NCI-H2107 (cell line): ENCODE measurements at regions not wholly inside any gene's neighbourhood (a gene's known extent, or its start where the extent isn't known, plus 50 kb on each side); places are given as distances from the start of the nearest gene placed in this dataset.
"Not testable (repeated sequence)": the region's sequence is repeated elsewhere in the genome, so short reads cannot be mapped to it uniquely, and the experiment has no call there.

ENCODE experiments used
- DNase-seq: peaks from one replicate; lab custom pipeline; 2025; lab: John Stamatoyannopoulos, UW

DNA sequence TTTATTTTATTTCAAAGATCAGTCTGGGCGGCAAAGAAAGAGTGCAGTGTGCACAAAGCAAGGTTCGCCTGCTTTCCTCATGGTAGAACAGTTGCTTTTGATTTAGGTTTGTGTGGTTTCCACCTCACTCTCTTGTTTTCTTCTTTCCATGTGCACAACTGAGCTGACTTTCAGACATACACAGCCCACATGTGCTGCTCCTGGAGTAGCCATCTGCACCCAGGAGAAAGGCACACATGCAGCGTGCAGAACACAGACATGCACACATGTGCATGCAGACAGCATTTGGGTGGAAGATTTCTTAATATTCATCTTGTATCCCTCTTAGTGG, 302.1 kb downstream of the FZD1 start:
- no peak for DNase-seq

DNA sequence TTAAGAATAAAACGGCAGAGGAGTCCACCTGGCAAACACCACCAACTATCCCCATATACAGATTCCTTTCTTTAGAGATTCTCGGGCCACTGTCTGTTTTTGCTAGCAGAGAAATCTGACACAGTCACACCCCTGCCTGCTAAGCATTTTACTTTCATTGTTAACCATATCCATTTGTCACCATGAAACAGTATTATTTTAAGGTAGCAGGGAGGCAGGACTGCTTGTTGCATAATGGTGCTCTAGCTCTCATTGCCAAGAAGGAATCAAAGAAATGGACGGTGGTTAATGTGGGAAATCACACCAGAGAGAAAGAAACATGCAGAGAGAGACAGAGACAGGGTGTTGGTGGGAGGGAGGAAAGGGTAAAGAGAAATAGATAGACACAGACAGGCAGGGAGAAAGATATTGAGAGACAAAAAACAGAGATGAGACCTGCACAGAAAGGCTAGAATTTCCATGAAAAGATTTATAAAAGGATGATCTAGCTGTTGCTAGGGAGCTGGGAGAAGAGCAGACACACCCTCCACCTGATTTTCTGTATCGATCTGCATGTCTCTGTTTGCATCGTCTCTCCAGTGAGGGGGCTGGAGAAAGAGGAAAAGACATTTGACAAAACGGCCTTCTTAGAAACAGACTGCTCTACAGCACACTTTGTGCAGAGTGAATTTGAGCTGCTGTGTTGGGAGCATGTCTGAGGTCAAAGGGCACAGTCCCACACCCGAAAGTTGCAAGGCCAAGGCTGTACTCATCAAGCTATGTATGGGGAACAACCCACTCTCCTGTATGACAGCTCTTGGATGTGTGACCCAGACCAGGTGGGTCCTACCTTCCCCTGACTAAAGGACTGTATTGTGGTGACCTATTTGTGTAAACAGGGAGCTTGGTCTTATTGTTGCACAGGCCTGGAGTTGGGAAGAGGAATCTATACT, 303.1 kb downstream of the FZD1 start:
- no peak for DNase-seq

DNA sequence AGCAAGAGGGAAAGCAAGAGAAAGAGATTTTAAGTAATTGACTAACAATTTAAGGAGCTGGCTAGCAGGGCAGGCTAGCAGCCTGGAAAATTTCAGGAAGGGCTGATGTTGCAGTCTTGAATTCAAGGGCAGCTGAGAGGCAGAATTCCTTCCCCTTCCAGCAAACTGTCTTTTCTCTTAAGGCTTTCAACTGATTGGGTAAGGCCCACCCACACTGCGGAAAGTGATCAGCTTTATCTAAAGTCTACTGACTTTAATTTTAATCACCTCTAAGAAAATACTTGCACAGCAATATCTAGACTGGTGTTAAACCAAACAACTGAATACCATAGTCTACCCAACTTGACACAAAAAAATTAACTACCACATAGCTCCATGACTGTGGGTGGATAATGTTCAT, 303.9 kb downstream of the FZD1 start:
- DNase-seq, result no peak

DNA sequence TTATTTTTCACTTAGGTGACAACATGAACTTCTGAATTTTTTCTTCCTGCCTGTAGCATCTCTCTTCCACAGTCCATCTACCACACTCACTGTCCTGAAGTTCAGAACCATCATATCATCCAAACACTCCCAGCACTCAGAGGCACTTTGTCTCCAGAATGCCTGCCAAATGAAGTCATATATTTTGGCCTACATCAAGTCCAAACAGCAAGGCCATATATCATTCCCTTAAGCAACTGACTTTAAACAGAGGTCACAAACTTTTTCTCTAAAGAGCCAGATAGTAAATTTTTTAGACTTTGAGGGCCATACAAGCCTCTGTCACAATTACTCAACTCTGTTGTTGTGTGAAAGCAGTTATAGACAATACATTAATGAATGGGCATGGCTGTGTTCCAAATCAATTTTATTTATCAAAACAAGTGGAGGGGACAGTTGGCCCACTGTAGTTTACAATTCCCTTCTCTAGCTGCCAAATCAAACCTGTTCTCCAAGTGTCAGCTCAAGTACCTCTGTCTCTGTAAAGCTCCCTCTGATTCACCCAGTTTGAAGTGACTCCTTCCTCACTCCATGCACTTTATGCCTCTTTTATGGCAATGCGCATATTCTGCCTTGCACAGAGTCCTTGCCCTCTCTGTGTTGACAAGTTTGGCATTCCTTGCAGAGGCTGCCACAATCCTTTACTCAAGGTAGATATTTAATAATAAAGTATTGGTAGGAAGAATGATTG, 305.7 kb downstream of the FZD1 start:
- DNase-seq, result no peak

DNA sequence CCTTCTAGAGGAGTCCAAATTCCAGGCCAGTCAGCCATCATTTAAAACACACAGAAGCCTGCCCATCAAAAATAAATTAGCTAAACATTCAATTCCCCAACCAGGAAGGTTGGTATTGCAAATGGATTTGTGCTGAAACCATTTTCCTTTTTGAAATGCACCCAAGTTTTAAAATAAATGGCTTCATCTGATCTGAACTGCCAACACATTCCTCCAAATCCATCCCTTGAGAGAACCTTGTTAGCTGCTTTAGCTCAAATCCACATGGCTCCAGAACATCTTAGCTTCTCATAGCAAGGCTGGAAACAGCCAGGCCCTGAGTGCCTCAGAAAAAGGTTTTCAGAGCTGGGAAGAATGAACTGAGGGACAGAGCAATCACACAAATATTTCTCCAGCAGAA, 306.3 kb downstream of the FZD1 start:
- DNase-seq, result no peak

GRCh38 chr7:91571601-91572000, 307.4 kb downstream of the FZD1 start:
- no peak for DNase-seq

DNA sequence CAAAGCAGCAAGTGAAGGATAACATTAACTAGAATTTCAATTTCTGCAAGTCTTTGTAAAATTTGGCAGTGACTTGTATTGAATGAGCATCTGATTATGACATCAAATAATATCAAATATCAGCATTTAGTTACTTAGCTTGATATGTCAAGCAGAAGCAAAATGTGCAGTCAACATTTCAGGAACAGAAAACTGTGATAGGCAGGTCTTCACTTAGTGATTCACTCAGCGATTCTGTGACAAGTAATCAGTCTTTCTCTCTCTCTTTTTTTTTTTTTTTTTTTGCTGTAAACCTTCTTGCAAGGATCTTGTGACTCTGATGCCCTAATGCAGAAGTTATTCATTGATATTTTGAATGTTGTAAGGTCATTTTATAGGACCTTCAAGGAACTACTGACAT, 307.1 kb downstream of the MTERF1 start:
- no peak for DNase-seq

DNA sequence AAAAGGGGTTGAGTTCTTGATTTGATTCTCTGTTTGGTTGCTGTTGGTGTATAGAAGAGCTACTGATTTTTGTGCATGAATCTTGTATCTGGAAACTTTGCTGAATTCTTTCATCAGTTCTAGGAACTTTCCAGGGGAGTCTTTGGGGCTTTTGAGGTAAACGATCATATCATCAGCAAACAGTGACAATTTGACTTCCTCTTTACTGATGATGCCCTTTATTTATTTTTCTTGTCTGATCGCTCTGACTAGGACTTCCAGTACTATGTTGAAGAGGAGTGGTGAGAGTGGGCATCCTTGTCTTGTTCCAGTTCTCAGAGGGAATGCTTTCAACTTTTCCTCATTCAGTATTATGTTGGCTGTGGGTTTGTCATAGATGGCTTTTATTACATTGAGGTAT, 304.0 kb downstream of the MTERF1 start:
- DNase-seq, result not testable (repeated sequence)

- no peak for DNase-seq
Measured at GRCh38 chr7:91579837-91580236, 300.7 kb downstream of the MTERF1 start.

- DNase-seq, result no peak
Measured at GRCh38 chr7:91582799-91583477, 297.6 kb downstream of the MTERF1 start.

GRCh38 chr7:91596287-91596686, 284.2 kb downstream of the MTERF1 start:
- DNase-seq, result no peak

DNA sequence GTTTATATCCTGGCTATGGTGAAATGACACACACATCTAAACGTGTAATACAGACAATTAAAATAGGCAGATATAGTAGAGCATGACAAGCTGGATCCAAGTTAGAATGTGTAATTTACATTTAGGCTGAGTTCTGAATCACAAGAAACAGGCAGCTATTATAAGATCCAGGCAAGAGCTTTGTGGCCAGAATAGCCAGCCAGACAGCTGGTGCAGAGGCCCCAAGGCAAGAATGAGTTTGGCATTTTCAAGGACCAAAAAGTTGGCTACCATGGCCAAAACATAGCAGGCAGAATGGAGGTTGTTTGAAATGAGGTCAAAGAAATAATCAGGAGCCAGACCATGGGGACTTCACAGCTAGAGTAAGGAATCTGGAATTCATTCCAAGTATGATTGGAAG, 281.7 kb downstream of the MTERF1 start:
- DNase-seq, result no peak

DNA sequence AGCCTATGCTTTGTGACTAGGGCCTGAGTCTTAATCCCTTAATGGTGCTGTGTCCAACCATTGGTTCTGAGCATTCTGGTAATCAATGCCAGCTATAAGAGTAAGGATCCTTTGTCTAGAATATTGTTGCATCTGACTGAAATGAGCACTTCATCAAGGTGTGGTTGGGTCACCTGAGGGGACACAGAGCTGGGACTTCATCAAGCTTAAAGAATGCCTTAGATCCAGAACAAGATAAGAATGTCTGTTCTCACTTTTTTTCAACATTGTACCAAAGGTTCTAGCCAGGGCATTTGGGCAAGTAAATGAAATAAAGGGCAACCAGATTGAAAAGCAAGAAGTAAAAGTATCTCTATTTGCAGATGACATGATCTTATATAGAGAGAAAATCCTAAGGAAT, 280.4 kb downstream of the MTERF1 start:
- no peak for DNase-seq

DNA sequence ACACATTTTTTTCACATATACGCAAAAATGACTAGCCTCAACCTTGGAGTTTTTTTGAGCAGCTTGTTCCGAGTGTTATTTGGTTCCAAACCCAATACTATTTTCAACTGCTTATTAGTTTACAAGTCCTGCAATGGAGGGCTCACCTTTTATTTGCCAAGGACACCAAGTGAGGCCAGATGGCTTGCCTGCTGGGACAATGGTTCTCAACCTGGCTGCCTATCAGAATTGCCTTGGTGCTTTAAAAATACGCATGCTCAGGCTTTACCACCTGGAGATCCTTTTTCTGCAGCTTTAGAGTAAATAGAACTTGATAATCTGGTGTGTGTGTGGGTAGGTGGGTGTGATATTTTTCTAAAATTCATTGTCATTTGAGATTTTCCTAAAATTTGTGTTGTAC, 276.8 kb downstream of the MTERF1 start:
- DNase-seq, result no peak

- DNase-seq, result no peak
Measured at GRCh38 chr7:91608606-91609005, 271.9 kb downstream of the MTERF1 start.

DNA sequence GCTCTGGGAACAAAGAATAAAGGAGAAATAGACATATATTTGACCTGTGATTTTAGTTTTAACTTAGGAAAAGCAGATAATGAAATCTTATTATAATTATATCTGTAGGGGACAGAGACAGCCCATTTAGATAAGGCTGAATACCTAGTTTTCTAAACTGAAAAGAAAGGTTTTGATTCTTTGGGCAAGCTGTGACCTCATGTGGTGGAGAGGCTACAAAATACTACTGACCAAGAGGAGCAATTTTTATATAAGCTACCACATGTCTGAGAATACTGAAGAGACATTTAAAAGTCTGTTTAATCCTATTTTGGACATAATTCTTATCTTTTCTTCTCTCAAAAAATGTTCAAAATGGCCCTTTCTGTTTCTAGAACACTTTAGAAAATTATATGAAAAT, 271.0 kb downstream of the MTERF1 start:
- DNase-seq, result no peak

DNA sequence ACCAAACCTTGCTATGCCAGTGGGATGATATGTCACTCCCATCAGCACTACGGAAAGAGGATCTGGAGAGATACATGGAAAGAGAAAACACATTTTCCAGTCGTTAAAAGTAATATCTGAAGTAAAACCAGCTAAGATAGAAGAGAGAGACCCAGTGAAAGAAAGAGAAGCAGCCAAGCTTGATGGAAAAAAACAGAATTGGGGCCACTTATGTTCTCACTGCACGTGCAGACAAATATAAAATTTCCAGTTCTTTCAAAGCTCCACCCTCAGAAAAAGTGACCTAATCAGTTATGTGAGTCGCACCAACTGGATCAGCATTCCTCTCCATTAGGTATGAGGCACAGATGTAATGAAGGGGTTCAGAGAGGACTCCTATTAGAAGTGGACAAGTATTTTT, 266.1 kb downstream of the MTERF1 start:
- no peak for DNase-seq

DNA sequence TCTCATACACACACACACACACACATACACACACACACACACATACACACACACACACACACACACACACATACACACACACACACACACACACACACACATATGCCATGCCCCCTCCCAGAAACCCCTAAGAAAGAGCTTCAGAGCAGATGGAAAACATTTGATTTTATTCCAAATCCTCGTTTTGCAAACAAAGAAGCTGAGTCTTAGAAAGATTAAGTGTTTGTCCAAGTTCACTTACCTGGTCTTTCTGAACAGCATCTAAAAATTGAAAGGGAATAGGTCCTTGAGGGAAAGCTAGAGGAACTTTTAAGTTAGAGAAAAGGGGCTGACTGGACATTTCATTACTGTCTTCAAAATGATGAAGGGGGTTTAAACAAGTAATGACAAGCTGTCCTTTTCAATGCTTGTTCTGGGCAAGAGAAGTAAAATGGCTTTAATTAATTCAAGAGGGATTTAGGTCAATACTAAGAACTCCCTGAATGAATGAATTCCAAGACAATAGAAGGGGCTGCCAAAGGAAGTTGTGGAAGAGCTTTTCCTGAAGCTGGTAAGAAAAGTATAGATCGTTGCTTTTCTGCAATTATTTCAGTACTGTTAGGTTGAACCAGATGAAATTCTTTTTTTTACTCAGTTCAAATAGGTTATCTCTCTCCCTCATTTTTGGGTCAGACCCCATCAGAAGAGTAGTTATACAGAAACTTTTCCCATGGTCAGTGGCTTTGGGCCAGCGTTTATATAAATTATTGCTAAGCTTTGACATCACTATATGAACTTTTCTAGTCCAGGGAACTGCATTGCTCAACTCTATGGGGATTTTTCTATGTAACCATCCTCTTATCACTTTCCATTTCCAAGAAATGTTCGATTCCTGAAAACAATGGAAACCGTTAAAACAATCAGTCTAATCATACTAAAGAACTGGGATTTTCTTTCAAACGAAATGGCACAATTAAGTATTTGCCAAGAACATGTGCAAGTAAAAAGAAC, 261.4 kb downstream of the MTERF1 start:
- no peak for DNase-seq

- DNase-seq, result no peak
Measured at GRCh38 chr7:91620827-91621226, 259.7 kb downstream of the MTERF1 start.

DNA sequence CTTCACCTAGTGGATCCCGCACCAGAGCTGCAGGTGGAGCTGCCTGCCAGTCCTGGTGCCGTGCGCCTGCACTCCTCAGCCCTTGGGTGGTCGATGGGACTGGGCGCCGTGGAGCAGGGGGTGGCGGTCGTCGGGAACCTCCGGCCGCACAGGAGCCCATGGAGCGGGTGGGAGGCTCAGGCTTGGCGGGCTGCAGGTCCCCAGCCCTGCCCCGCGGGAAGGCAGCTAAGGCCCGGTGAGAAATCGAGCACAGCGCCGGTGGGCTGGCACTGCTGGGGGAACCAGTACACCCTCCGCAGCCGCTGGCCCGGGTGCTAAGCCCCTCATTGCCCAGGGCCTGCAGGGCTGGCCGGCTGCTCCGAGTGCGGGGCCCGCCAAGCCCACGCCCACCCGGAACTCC, 253.2 kb downstream of the MTERF1 start:
- not testable (repeated sequence) for DNase-seq

DNA sequence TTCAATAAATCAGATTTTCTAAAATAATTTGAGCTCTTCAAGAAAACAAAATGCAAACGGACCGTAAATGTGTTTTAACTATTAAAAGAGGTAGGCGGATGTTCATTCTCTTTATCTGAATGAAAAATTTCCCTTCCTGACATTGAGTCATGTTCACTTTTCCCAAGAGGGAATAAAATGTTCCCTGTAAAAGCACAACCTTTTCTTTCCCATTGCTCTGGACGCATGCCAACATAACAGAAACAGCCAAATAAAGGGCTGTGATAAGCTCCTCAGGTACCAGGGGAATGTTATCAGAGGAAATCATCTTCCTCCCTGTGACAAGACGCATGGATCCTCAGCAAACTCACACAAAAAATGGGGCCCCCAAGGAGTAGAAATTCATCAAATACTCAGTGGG, 251.8 kb downstream of the MTERF1 start:
- DNase-seq, result no peak
